HG03575 (cell line): ENCODE measurements at regions not wholly inside any gene's neighbourhood (a gene's known extent, or its start where the extent isn't known, plus 50 kb on each side); places are given as distances from the start of the nearest gene placed in this dataset.
A peak's percentile ranks its signal among the peaks of the same experiment; 100 is the strongest.

ENCODE experiments used
- ATAC-seq: cut with Tn5 transposase; IDR thresholded peaks from one replicate; pipeline ENCODE4 v1.9.1; 2021; ENCODE audit not compliant: unreplicated experiment, insufficient number of reproducible peaks, low FRiP score; ENCODE audit errors: extremely low read depth

GRCh38 chr12:43066471-43066870 is 476.9 kb upstream of the PRICKLE1 start:
- ATAC-seq = no peak

DNA sequence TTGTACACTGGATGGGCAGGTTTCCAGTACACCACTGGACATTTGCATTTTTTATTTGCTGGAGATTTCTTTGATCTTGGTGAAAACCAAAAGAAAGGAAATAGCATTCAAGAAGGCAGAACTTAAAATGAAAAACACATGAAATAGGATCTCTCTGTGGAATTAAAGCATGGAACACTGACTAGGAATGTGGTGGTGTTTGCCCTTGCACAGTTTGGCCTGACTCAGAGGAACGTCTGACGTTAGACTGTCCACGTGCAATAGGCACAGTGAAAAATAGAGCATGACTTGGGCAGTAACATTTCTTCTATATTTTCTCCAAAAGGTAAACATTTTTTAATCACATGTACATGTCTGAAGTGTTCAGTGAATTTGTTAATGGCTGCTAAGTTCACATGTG is 474.1 kb upstream of the PRICKLE1 start:
- ATAC-seq = no peak

GRCh38 chr12:43062201-43062895 is 472.8 kb upstream of the PRICKLE1 start:
- ATAC-seq = no peak

DNA sequence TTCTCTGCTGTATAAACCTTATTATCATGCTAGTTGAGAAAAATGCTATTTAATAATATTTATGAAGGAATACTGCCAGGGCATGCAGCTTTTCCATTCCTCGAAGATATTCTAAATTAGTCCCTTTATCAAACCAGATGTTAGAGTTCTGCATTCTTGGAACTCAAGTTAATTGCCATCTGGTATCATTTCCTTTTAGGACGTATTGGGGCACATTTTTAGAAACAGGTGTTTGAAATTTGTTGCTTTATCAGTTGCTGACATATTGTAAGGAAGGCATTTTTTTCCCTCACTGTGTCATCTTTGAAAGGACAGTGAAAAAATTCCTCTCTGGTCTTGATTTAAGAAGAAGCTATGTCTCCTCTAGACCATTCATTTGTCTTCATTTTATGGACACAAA is 471.2 kb upstream of the PRICKLE1 start:
- no peak for ATAC-seq

DNA sequence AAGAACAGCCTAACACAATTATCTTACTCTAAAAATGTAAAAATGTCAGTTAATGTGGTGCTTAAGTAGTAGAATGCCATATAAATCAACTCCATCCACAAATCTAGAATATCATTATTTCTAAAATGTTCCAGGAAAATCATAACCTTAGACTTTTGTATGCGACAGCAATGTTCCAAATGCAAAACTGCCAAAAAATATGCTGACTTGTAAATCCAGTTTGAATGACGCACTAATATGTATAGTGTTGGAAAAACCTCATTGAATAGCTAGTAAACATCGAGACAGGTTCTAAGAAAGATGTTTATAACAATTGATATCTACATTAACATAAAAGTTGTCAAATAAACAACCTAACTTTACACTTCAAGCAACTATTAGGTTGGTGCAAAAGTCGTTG is 469.1 kb upstream of the PRICKLE1 start:
- ATAC-seq = no peak

GRCh38 chr12:43057566-43057965 is 468.0 kb upstream of the PRICKLE1 start:
- ATAC-seq = no peak

- ATAC-seq = no peak
Measured at GRCh38 chr12:43054085-43054484, 464.5 kb upstream of the PRICKLE1 start.

GRCh38 chr12:43052441-43052840 is 462.9 kb upstream of the PRICKLE1 start:
- ATAC-seq = no peak

DNA sequence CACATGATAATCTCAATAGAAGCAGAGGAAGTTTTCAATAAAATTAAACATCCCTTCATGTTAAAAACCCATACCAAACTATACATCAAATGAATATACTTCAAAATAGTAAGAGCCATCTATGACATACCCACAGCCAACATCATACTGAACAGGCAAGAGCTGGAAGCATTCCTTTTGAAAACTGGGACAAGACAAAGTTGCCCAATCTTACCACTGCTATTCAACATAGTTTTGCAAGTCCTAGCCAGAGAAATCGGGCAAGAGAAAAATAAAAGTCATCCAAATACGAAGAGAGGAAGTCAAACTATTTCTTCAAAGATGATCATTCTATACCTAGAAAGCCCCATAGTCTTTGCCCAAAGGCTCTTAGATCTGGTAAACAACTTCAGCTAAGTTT is 454.7 kb upstream of the PRICKLE1 start:
- no peak for ATAC-seq

GRCh38 chr12:43038991-43039390 is 449.4 kb upstream of the PRICKLE1 start:
- no peak for ATAC-seq

GRCh38 chr12:43029971-43030370 is 440.4 kb upstream of the PRICKLE1 start:
- ATAC-seq = no peak

GRCh38 chr12:43028826-43029225 is 439.3 kb upstream of the PRICKLE1 start:
- ATAC-seq = no peak

- ATAC-seq = no peak
Measured at GRCh38 chr12:43022838-43023237, 433.3 kb upstream of the PRICKLE1 start.

DNA sequence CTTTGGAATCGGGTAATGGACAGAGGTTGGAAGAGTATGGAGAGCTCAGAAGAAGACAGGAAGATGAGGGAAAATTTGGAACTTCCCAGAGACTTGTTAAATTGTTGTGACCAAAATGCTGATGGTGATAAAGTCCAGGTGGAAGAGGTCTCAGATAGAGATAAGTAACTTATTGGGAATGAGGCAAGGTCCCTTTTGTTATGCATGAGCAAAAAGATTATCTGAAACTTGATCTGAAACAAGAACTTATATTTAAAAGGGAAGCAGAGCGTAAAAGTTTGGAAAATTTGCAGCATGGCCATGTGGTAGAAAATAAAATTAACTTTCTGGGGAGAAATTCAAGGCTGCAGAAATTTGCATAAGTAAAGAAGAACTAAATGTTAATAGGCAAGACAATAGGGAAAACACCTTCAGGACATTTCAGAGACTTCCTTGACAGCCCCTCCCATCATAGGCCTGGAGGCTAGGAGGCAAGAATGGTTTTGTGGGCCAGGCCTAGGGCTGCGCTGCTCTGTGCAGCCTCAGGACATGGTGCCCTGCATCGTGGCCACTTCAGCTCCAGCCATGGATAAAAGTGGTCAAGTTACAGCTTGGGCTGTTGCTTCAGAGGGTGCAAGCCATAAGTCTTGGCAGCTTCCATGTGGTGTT is 425.7 kb upstream of the PRICKLE1 start:
- no peak for ATAC-seq

DNA sequence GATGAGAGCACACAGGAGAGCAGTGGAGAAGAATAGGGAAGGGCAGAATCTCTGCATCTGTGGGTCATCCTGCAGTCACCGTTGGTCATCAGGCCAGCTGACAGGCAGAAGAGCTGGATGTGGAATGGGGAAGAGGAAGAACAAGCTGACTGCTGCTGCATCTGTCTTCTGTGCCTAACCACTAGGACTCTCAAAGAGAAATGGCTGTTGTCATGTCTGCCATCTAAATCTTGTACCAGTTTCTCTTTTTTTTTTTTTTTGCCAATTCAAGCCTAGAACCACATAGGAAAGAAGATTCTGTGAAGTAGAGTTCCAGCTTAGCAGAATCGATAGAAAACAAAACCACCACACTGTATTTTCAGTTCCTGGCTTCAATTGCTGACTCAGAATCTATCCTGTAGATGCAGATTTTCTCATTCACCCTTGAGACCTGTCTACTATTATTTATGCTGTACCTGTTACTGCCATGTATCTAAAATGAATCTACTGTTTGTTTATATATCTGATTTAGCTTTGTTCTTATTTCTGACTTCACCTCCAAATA is 421.9 kb upstream of the PRICKLE1 start:
- ATAC-seq = peak; percentile 59

DNA sequence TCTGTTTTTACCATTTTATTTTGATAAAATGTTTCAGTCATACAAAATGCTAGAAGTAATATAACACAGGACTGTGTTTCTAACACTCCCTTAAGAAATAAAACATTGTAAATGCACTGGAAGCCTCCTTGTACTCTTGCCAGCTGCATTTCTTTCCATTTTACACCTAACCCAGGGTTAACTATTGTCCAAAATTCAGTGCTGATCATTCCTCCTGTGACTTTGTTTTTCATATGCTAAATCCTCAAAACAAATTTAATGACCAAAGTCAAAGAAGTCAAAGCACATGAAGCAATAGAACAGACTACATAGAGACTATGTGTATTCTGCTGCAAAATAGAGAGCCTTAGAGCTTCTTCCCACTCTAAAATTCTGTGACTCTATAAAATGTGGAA is 420.3 kb upstream of the PRICKLE1 start:
- no peak for ATAC-seq

DNA sequence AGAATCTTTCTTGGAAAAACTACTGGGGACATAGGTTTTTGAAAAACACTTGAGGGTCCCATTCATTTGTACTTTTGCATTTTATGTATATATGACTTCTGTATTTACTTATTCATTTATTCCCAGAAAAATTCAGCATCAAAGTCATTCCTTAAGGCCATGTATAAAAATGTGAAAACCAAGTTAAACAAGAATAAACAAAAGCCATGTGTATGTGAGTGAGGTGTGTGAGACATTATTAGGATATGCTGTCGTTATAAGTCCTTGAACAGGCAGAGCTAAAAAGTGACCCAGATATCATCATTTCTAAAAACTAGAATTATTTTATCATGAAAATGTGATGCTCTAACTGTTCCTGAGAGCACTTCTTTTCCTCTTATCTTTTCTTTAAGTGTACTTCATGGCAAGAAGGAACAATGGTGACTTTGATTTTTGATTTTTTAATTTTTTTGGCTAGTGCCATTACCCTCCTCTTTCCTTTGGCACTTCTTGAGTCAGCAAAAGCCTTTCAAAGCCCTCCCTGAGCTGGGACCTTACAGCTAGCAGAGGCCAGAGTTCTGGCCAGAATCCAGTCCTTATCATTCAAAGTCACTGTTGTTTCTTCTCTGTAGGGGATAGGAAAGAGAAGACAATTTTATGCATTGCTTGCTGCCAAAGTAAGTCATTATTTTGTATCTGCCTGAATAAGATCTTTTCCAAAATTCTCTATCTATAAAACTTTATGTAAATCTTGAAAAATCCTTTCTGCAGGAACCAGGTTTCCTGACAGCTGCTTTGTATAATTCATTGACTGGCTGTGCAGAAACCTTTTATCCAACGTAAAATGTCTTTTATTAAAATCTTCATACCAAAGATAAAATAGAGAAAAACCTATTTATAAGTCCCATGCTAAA is 419.7 kb upstream of the PRICKLE1 start:
- ATAC-seq = no peak

- no peak for ATAC-seq
Measured at GRCh38 chr12:43004908-43005307, 415.4 kb upstream of the PRICKLE1 start.

DNA sequence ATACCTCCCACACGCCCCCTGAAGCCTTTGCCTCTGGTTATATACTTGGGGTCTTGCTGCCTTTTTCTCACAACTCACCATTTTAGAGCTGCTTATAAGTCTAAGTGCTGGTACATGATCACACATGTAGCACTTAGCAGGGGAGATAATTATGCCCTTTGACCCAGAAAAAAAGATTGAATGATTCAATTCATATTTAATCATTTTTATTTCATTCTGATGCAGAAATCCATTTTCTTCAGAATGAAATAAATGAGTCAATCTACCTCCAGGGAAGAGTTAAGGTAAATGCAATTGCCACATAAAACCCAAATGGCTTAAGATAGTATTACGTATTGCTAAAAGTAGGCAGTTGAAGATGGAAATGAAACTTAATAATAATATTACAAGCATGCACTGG is 414.6 kb upstream of the PRICKLE1 start:
- ATAC-seq = no peak
